H1 (cell line): ENCODE measurements at regions not wholly inside any gene's neighbourhood (a gene's known extent, or its start where the extent isn't known, plus 50 kb on each side); places are given as distances from the start of the nearest gene placed in this dataset.

Experiments
- CTCF ChIA-PET: fragments of 300-600 bp; sonication (Branson Sonifier 250); formaldehyde crosslinking; loops from one replicate; lab custom pipeline; 2021; ENCODE audit not compliant: partially characterized antibody; lab: Charles Lee
- POLR2A ChIA-PET: fragments of 300-600 bp; sonication (Branson Sonifier 250); formaldehyde crosslinking; loops from one replicate; lab custom pipeline; 2021; ENCODE audit warnings: inconsistent platforms; ENCODE audit not compliant: partially characterized antibody; lab: Charles Lee
- DNase-seq, 2 experiments: peaks; one replicate each; pipeline versions ENCODE4 v3.0.0 to v3.0.0-alpha.2; 2010 to 2022; ENCODE audit warnings: low spot score in 2 of 2, low read depth in 1 of 2, mixed read lengths in 1 of 2
- FAIRE-seq: peaks from 2 replicates; lab custom pipeline; 2011; peaks lifted over from hg19 to GRCh38; lab: Jason Lieb, UNC
- H2AFZ ChIP-seq: 2 replicates; pipeline ENCODE4 v1.8.1; 2012; ENCODE audit warnings: low read length, inconsistent platforms
- H2AK5ac ChIP-seq: 2 replicates; pipeline ENCODE4 v1.6.1; 2013; ENCODE audit warnings: low read depth, low read length
- H2BK120ac ChIP-seq: replicated peaks from 2 replicates; pipeline ENCODE3; 2013; ENCODE audit warnings: low read depth, low read length, inconsistent platforms
- H2BK12ac ChIP-seq: 2 replicates; pipeline ENCODE4 v1.6.1; 2013; ENCODE audit warnings: low read depth, low read length
- H2BK15ac ChIP-seq: 2 replicates; pipeline ENCODE4 v1.6.1; 2013; ENCODE audit warnings: low read length
- H2BK20ac ChIP-seq: 2 replicates; pipeline ENCODE4 v1.6.1; 2013; ENCODE audit warnings: low read length
- H2BK5ac ChIP-seq: 2 replicates; pipeline ENCODE4 v1.6.1; 2013; ENCODE audit warnings: low read depth, low read length
- H3K14ac ChIP-seq: 2 replicates; pipeline ENCODE4 v1.6.1; 2013; ENCODE audit warnings: inconsistent platforms; ENCODE audit not compliant: insufficient read length
- H3K18ac ChIP-seq: 2 replicates; pipeline ENCODE4 v1.6.1; 2013; ENCODE audit warnings: low read length; ENCODE audit errors: extremely low read depth
- H3K23ac ChIP-seq: 2 replicates; pipeline ENCODE4 v1.6.1; 2013; ENCODE audit warnings: inconsistent platforms; ENCODE audit not compliant: insufficient read length
- H3K23me2 ChIP-seq: 2 replicates; pipeline ENCODE4 v1.6.1; 2013; ENCODE audit warnings: low read depth, low read length
- H3K27ac ChIP-seq: 2 replicates; pipeline ENCODE4 v1.6.1; 2011; ENCODE audit warnings: low read depth, low read length, inconsistent platforms
- H3K27me3 ChIP-seq, 4 experiments: replicated peaks in 1 of 4; 1 replicate in 1 of 4; 2 replicates in 3 of 4; pipeline versions ENCODE4 v1.6.1 to v1.8.1; 2011 to 2013; ENCODE audit warnings: low read length in 3 of 4, mild to moderate bottlenecking in 3 of 4, inconsistent platforms in 2 of 4, mixed read lengths in 2 of 4, moderate library complexity in 1 of 4; ENCODE audit not compliant: control insufficient read depth in 3 of 4, insufficient read depth in 3 of 4; ENCODE audit errors: extremely low read depth in 1 of 4
- H3K36me3 ChIP-seq, 4 experiments: 2 replicates each; pipeline versions ENCODE4 v1.6.1 to v1.8.1; 2011 to 2013; ENCODE audit warnings: mild to moderate bottlenecking in 4 of 4, low read length in 3 of 4, moderate library complexity in 2 of 4, control low read depth in 1 of 4, inconsistent platforms in 1 of 4; ENCODE audit not compliant: insufficient read depth in 4 of 4, control insufficient read depth in 2 of 4
- H3K4ac ChIP-seq: replicated peaks from 2 replicates; pipeline ENCODE3; 2013; ENCODE audit warnings: low read length, low read depth, mixed read lengths, inconsistent platforms; ENCODE audit not compliant: insufficient read length
- H3K4me1 ChIP-seq, 4 experiments: replicated peaks in 1 of 4; 1 replicate in 1 of 4; 2 replicates in 3 of 4; pipeline versions ENCODE4 v1.6.1 to v1.8.1; 2011 to 2013; ENCODE audit warnings: low read length in 3 of 4, inconsistent platforms in 2 of 4, mixed read lengths in 1 of 4; ENCODE audit not compliant: insufficient read depth in 4 of 4, control insufficient read depth in 3 of 4
- H3K4me2 ChIP-seq, 2 experiments: 2 replicates each; pipeline versions ENCODE4 v1.6.1 to v1.8.1; 2011 to 2013; ENCODE audit warnings: low read depth in 2 of 2, low read length in 2 of 2, control low read depth in 1 of 2, inconsistent platforms in 1 of 2, mild to moderate bottlenecking in 1 of 2; ENCODE audit not compliant: insufficient read depth in 1 of 2
- H3K4me3 ChIP-seq, 4 experiments: fragments of 200-600, 300-600 bp in 1 of 4; sonication (generic), shearing (Covaris generic), sonication (Bioruptor Twin) in 1 of 4; 2 replicates each; pipeline versions ENCODE4 v1.5.1 to v1.8.1; 2011 to 2016; ENCODE audit warnings: low read length in 4 of 4, low read depth in 3 of 4, control low read depth in 2 of 4, inconsistent platforms in 2 of 4, mild to moderate bottlenecking in 2 of 4, mixed read lengths in 1 of 4, moderate library complexity in 1 of 4; ENCODE audit not compliant: insufficient read depth in 2 of 4; ENCODE audit errors: extremely low read depth in 1 of 4
- H3K56ac ChIP-seq: replicated peaks from 2 replicates; pipeline ENCODE3; 2013; ENCODE audit warnings: low read depth, mild to moderate bottlenecking, mixed read lengths, low read length, inconsistent platforms; ENCODE audit not compliant: insufficient read length
- H3K79me1 ChIP-seq: 2 replicates; pipeline ENCODE4 v1.6.1; 2013; ENCODE audit warnings: low read depth, low read length, control low read depth
- H3K79me2 ChIP-seq, 2 experiments: 2 replicates each; pipeline versions ENCODE4 v1.6.1 to v1.8.1; 2012 to 2013; ENCODE audit warnings: low read length in 2 of 2, mild to moderate bottlenecking in 2 of 2, inconsistent platforms in 1 of 2; ENCODE audit not compliant: insufficient read depth in 2 of 2, control insufficient read depth in 1 of 2
- H3K9ac ChIP-seq, 4 experiments: replicated peaks in 1 of 4; 1 replicate in 1 of 4; 2 replicates in 3 of 4; pipeline versions ENCODE4 v1.6.1 to v1.8.1; 2011 to 2013; ENCODE audit warnings: low read depth in 3 of 4, low read length in 3 of 4, control low read depth in 2 of 4, mild to moderate bottlenecking in 2 of 4, moderate library complexity in 2 of 4, inconsistent platforms in 1 of 4; ENCODE audit errors: extremely low read depth in 1 of 4
- H3K9me3 ChIP-seq, 2 experiments: 2 replicates each; pipeline versions ENCODE4 v1.6.1 to v1.8.1; 2012 to 2013; ENCODE audit warnings: mild to moderate bottlenecking in 2 of 2, moderate library complexity in 2 of 2, control low read depth in 1 of 2, inconsistent platforms in 1 of 2, low read depth in 1 of 2, low read length in 1 of 2, mixed read lengths in 1 of 2; ENCODE audit not compliant: insufficient read depth in 2 of 2
- H4K20me1 ChIP-seq, 2 experiments: replicated peaks in 1 of 2; 2 replicates each; pipeline versions ENCODE3 to v1.8.1; 2011 to 2013; ENCODE audit warnings: inconsistent platforms in 2 of 2, low read length in 2 of 2, mild to moderate bottlenecking in 1 of 2; ENCODE audit not compliant: insufficient read depth in 2 of 2, control insufficient read depth in 1 of 2
- H4K5ac ChIP-seq: 2 replicates; pipeline ENCODE4 v1.6.1; 2013; ENCODE audit warnings: low read length, low read depth, mixed read lengths, inconsistent platforms; ENCODE audit not compliant: insufficient read length
- H4K8ac ChIP-seq: 2 replicates; pipeline ENCODE4 v1.8.0; 2013; ENCODE audit warnings: mild to moderate bottlenecking, moderate library complexity, low read length, inconsistent platforms; ENCODE audit not compliant: insufficient read depth; ENCODE audit errors: extremely low read depth
- H4K91ac ChIP-seq: replicated peaks from 2 replicates; pipeline ENCODE3; 2013; ENCODE audit warnings: low read length, mixed read lengths, inconsistent platforms; ENCODE audit not compliant: insufficient read length
- ATF3 ChIP-seq: IDR thresholded peaks from 2 replicates; pipeline ENCODE4 v1.6.1; 2011; ENCODE audit warnings: low read depth, mild to moderate bottlenecking, low read length; ENCODE audit not compliant: insufficient read depth
- GTF2F1 ChIP-seq: IDR thresholded peaks from 2 replicates; pipeline ENCODE4 v1.6.1; 2012; ENCODE audit warnings: low read depth, low read length, improper control_type of control experiment, borderline replicate concordance
- POU5F1 ChIP-seq: IDR thresholded peaks from 2 replicates; pipeline ENCODE4 v1.6.1; 2011; ENCODE audit warnings: low read depth, mild to moderate bottlenecking, low read length, moderate library complexity
- WGBS, 2 experiments: shearing (Covaris generic) in 1 of 2; methylation state at CpG; one replicate each; pipeline versions ENCODE4 v1.1.6 to v1.1.7; 2013 to 2015; ENCODE audit warnings: low lambda C conversion rate in 2 of 2, mixed read lengths in 2 of 2, inconsistent platforms in 1 of 2, low coverage in 1 of 2, missing lambda C conversion rate in 1 of 2; ENCODE audit not compliant: insufficient replicate concordance in 2 of 2, insufficient coverage in 1 of 2, insufficient read length in 1 of 2; ENCODE audit errors: extremely low coverage in 1 of 2, missing lambda C conversion rate in 1 of 2; 5-methylcytosine and 5-hydroxymethylcytosine counted together

- no peak for FAIRE-seq
- no peak for TF ChIP-seq GTF2F1
- TF ChIP-seq POU5F1: no peak
- TF ChIP-seq ATF3: no peak
These were observed 112.1 kb downstream of the ZNF737 start for GRCh38 chr19:20453425-20453935.

More at GRCh38 chr19:20453425-20453935, 112.1 kb downstream of the ZNF737 start:
- DNase-seq: peak in 1 of 2 experiments; percentile 26
- H3K56ac ChIP-seq: no peak overlapping the region
- H3K27ac ChIP-seq: no peak overlapping the region
- no peak overlapping the region for H3K18ac ChIP-seq
- no peak overlapping the region for H4K5ac ChIP-seq
- H3K36me3 ChIP-seq: no peaks in the 10 kb centered on the region
- no peaks in the 10 kb centered on the region for H3K79me1 ChIP-seq
- no peak overlapping the region for H4K91ac ChIP-seq
- CTCF ChIA-PET: no interaction called here
- no peak overlapping the region for H3K4me3 ChIP-seq
- no peak overlapping the region for H3K4me2 ChIP-seq
- H3K27me3 ChIP-seq: no peaks in the 10 kb centered on the region
- H3K9ac ChIP-seq: no peak overlapping the region
- no peak overlapping the region for H3K23ac ChIP-seq
- H4K8ac ChIP-seq: no peak overlapping the region
- no peaks in the 10 kb centered on the region for H3K23me2 ChIP-seq
- no peak overlapping the region for H3K4ac ChIP-seq
- no peak overlapping the region for H2BK15ac ChIP-seq
- WGBS, 2 experiments: 81% methylated on average over 2 of the region's 2 CpGs; no CpG with 5 or more reads in 1 of the 2 experiments
- H2BK20ac ChIP-seq: no peak overlapping the region
- no peak overlapping the region for H2BK120ac ChIP-seq
- 0 out of 2 replicates have a peak overlapping the region, but pooled peaks have one; percentile 0 for H2AFZ ChIP-seq
- no peaks in the 10 kb centered on the region for H3K79me2 ChIP-seq
- no peak overlapping the region for H2BK5ac ChIP-seq
- H3K9me3 ChIP-seq: no peaks in the 10 kb centered on the region
- H4K20me1 ChIP-seq: no peaks in the 10 kb centered on the region
- no peak overlapping the region for H2BK12ac ChIP-seq
- no peak overlapping the region for H2AK5ac ChIP-seq
- no peaks in the 10 kb centered on the region for H3K4me1 ChIP-seq
- H3K14ac ChIP-seq: no peak overlapping the region
- POLR2A ChIA-PET: no interaction called here
